Lung (tissue), 11 donors: ENCODE measurements at regions not wholly inside any gene's neighbourhood (a gene's known extent, or its start where the extent isn't known, plus 50 kb on each side); places are given as distances from the start of the nearest gene placed in this dataset.

Source experiments
- ATAC-seq: fragments of 200-7000 bp; cut with Tn5 transposase; one replicate; pipeline ENCODE4 v1.9.1; 2020; ENCODE audit warnings: moderate number of reproducible peaks; ENCODE audit not compliant: insufficient read depth, low FRiP score
- DNase-seq, 3 donors: peaks; one replicate each; pipeline ENCODE4 v3.0.0-alpha.2; 2013 to 2017
- H3K27ac ChIP-seq, 2 donors: one replicate each; pipeline ENCODE4 v1.5.1; 2013; ENCODE audit warnings: mild to moderate bottlenecking in 2 of 2, moderate library complexity in 2 of 2, control low read depth in 1 of 2, inconsistent platforms in 1 of 2, low read depth in 1 of 2, low read length in 1 of 2
- H3K27me3 ChIP-seq, 3 donors: one replicate each; pipeline ENCODE4 v1.5.1; 2013; ENCODE audit warnings: low read length in 2 of 3; ENCODE audit not compliant: control insufficient read depth in 3 of 3, insufficient read depth in 3 of 3
- H3K36me3 ChIP-seq, 4 donors: one replicate each; pipeline ENCODE4 v1.5.1; 2013; ENCODE audit warnings: low read length in 4 of 4, mild to moderate bottlenecking in 1 of 4, moderate library complexity in 1 of 4; ENCODE audit not compliant: control insufficient read depth in 4 of 4, insufficient read depth in 4 of 4
- H3K4me1 ChIP-seq, 5 donors: one replicate each; pipeline ENCODE4 v1.5.1; 2013; ENCODE audit warnings: low read length in 5 of 5, mild to moderate bottlenecking in 2 of 5, moderate library complexity in 1 of 5; ENCODE audit not compliant: control insufficient read depth in 5 of 5, insufficient read depth in 5 of 5
- H3K4me3 ChIP-seq: one replicate; pipeline ENCODE4 v1.5.1; 2013; ENCODE audit warnings: mild to moderate bottlenecking, control low read depth, moderate library complexity
- H3K9ac ChIP-seq, 2 donors: one replicate each; pipeline ENCODE4 v1.5.1; 2013; ENCODE audit warnings: low read length in 2 of 2, control low read depth in 1 of 2; ENCODE audit not compliant: insufficient read depth in 1 of 2
- H3K9me3 ChIP-seq, 4 donors: one replicate each; pipeline ENCODE4 v1.5.1; 2013; ENCODE audit warnings: low read length in 3 of 4, mild to moderate bottlenecking in 1 of 4, moderate library complexity in 1 of 4; ENCODE audit not compliant: control insufficient read depth in 4 of 4, insufficient read depth in 3 of 4
- WGBS, 2 donors: extraction: QIAGEN DNeasy Blood & Tissue Kit; methylation state at CpG; one replicate each; pipeline ENCODE4 v1.1.7; 2013; 5-methylcytosine and 5-hydroxymethylcytosine counted together
- TF ChIP-seq, protein P1 (sequence below): IDR thresholded peaks from 2 replicates; pipeline ENCODE4 v1.5.1; 2012; ENCODE audit warnings: mild to moderate bottlenecking; ENCODE audit errors: control extremely low read depth, extremely low read depth
- donor health status: control.
- donor health status: control.
- donor health status: Bipolar disorder and iron deficiency.
- donor health status: healthy.
- donor health status: DM: yes; HTN: yes; CAD: no.

DNA sequence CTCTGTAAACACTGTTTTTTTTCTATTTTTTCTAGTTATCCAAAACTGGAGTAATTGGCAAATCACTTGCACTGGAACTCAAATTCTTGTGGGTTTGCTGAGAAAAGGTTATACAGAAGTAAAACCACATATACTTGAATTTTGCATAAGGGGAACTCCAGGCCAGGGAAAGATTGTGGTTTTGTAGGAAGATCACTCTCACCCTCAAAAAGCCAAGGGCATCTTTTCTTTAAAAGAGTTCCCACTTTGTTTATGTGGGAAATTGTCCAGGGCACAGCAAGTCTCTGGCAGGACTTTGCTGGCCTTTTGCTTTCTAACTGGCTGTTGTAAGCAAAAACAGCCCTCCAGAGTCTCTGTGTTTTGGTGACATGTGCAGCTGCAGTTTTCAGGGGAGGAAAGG, 340.3 kb upstream of the RBMS3 start:
- H3K4me1 ChIP-seq, result peaks cover 0 to 27% (median 7%) of the 10 kb centered on the region in 5 donors
- ATAC-seq, result peak; percentile 58
- H3K9me3 ChIP-seq, result no peaks in the 10 kb centered on the region
- peak; percentile 53 to 88 (median 87) for DNase-seq
- no peak overlapping the region for H3K4me3 ChIP-seq
- H3K27me3 ChIP-seq, result no peaks in the 10 kb centered on the region
- no peak overlapping the region for H3K27ac ChIP-seq
- TF ChIP-seq, protein P1, sequence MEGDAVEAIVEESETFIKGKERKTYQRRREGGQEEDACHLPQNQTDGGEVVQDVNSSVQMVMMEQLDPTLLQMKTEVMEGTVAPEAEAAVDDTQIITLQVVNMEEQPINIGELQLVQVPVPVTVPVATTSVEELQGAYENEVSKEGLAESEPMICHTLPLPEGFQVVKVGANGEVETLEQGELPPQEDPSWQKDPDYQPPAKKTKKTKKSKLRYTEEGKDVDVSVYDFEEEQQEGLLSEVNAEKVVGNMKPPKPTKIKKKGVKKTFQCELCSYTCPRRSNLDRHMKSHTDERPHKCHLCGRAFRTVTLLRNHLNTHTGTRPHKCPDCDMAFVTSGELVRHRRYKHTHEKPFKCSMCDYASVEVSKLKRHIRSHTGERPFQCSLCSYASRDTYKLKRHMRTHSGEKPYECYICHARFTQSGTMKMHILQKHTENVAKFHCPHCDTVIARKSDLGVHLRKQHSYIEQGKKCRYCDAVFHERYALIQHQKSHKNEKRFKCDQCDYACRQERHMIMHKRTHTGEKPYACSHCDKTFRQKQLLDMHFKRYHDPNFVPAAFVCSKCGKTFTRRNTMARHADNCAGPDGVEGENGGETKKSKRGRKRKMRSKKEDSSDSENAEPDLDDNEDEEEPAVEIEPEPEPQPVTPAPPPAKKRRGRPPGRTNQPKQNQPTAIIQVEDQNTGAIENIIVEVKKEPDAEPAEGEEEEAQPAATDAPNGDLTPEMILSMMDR, result no peak
- no peaks in the 10 kb centered on the region for H3K36me3 ChIP-seq
- H3K9ac ChIP-seq, result no peak overlapping the region

DNA sequence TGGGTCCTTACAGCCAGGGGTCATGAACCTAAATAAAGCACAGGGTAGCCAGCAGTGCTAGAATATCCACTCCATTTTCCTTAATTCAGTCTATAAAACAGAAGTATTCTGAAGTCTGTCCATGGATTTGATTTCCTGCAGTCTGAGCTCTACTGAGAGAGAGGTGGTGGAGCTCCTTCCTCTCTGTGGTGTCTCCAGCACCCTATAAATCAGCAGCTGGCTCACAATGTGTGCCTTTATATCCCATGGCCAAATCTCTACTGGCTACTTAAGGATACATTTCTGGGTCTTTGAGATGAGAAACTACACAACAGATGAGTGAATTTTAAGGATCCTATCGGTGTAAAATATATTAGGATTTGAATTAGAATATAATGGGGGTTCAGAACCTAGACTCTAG, 339.9 kb upstream of the RBMS3 start:
- Histone ChIP-seq H3K27me3 (no peaks in the 10 kb centered on the region), H3K4me1 (peaks cover 0 to 23% (median 7%) of the 10 kb centered on the region in 5 donors), H3K36me3 (no peaks in the 10 kb centered on the region), H3K9me3 (no peaks in the 10 kb centered on the region), H3K9ac (peak overlapping the region in 1 of 2 donors; percentile 4), H3K27ac (no peak overlapping the region), H3K4me3 (no peak overlapping the region)
- no peak for ATAC-seq
- WGBS, 2 donors, result 70 to 71% methylated on average over 1 of the region's 1 CpG
- DNase-seq, result peak in 2 of 3 donors; percentile 31 to 69
- TF ChIP-seq, protein P1, result no peak

DNA sequence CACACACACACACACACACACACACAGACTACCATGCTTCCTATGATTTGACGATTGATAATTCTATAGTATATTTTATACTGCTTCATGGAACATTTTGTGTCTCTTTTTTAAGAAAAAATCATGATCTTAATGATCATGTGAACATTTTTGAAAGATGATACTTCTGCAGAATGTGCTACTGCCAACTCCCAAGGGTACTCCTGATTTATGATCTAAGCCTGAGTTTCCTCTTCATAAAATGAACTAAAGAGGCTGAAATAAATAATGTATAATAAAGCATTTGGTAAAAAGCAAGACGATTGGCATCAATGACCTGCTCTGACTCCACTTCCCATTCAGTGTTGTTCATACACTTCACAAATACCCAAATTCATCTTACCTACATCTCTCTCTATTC, 333.8 kb upstream of the RBMS3 start:
- Histone ChIP-seq H3K4me3 (no peak overlapping the region), H3K27ac (no peak overlapping the region), H3K9ac (no peak overlapping the region), H3K9me3 (no peaks in the 10 kb centered on the region), H3K4me1 (no peaks in the 10 kb centered on the region), H3K27me3 (no peaks in the 10 kb centered on the region), H3K36me3 (no peaks in the 10 kb centered on the region)
- DNase-seq, result no peak
- ATAC-seq, result no peak
- WGBS, 2 donors, result 66 to 73% methylated on average over 2 of the region's 2 CpGs
- TF ChIP-seq, protein P1, result no peak

DNA sequence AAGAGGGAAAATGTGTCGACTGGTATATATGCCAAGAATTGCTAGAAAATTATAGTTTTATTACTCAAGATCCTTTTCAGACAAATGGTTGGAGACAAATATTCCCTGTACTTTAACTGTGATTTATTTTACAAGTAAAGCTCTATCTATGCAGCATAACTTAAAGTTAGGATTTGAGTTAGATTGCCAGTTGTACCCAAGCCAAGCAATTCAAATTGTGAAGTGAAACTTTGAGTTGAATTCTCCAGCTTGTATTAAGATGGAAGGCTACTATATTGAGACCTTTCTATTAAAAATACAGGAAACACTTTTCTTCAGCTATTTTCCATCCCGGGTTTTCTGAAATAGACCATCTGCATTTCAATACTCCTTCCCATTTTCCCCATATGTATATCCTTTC, 333.1 kb upstream of the RBMS3 start:
- WGBS, 2 donors, result 78 to 87% methylated on average over 2 of the region's 2 CpGs
- no peaks in the 10 kb centered on the region for H3K9me3 ChIP-seq
- H3K36me3 ChIP-seq, result no peaks in the 10 kb centered on the region
- H3K4me3 ChIP-seq, result no peak overlapping the region
- H3K27ac ChIP-seq, result no peak overlapping the region
- TF ChIP-seq, protein P1, result no peak
- DNase-seq (peak in 2 of 3 donors; percentile 32 to 64), ATAC-seq (no peak)
- no peaks in the 10 kb centered on the region for H3K4me1 ChIP-seq
- no peaks in the 10 kb centered on the region for H3K27me3 ChIP-seq
- H3K9ac ChIP-seq, result no peak overlapping the region
